ENCODE measurements at regions not wholly inside any gene's neighbourhood (a gene's known extent, or its start where the extent isn't known, plus 50 kb on each side); places are given as distances from the start of the nearest gene placed in this dataset.

- H3K4me2 ChIP-seq (ENCODE audit: control insufficient read depth, extremely low read depth, insufficient read depth, low read depth, low read length), result no peak overlapping the region
- no peak overlapping the region for H3K27ac ChIP-seq (ENCODE audit: control insufficient read depth, insufficient read depth, low read length)
- H3K9me1 ChIP-seq (ENCODE audit: control insufficient read depth, extremely low read depth, insufficient read depth, low read length), result no peaks in the 10 kb centered on the region
- FAIRE-seq, result no peak
- DNase-seq (ENCODE audit: low read depth, low spot score), result no peak
- H3K36me3 ChIP-seq (ENCODE audit: control insufficient read depth in 2 of 2, extremely low read depth in 1 of 2, insufficient read depth in 2 of 2, low read length in 2 of 2), result no peaks in the 10 kb centered on the region
- dilution Hi-C loops (cut with MboI; ENCODE audit: extremely low pct_ligation_motif_present, low sequenced_read_pairs), result no loop called here
- no peak overlapping the region for H3K9ac ChIP-seq (ENCODE audit: control insufficient read depth, extremely low read depth, insufficient read depth, low read length)
- H2AFZ ChIP-seq (ENCODE audit: control insufficient read depth, low read length), result no peak overlapping the region
- no peak overlapping the region for H3K4me3 ChIP-seq (ENCODE audit: control insufficient read depth in 2 of 3, extremely low read depth in 1 of 3, insufficient read depth in 2 of 3, low read depth in 1 of 3, low read length in 3 of 3)
- no peaks in the 10 kb centered on the region for H4K20me1 ChIP-seq (ENCODE audit: control insufficient read depth, extremely low read depth, insufficient read depth, low read length)
- H3K79me2 ChIP-seq (ENCODE audit: control insufficient read depth, insufficient read depth, low read length), result no peaks in the 10 kb centered on the region
- H3K4me1 ChIP-seq (ENCODE audit: control insufficient read depth, extremely low read depth, insufficient read depth, low read length), result no peaks in the 10 kb centered on the region
- H3K27me3 ChIP-seq (ENCODE audit: control insufficient read depth, extremely low read depth, insufficient read depth, low read length), result no peaks in the 10 kb centered on the region
- no peak for TF ChIP-seq CTCF (optimal IDR thresholded peaks at IDR 0.05 in 1 of 3, IDR thresholded peaks at IDR 0.05 in 1 of 3, conservative IDR thresholded peaks at IDR 0.05 in 1 of 3; ENCODE audit: extremely low read depth in 1 of 3, insufficient read depth in 2 of 3, low read length in 3 of 3)
- no peak for TF ChIP-seq EZH2 (IDR thresholded peaks at IDR 0.05; ENCODE audit: low read length)
- no peaks in the 10 kb centered on the region for H3K9me3 ChIP-seq (ENCODE audit: control insufficient read depth, low read depth, low read length)
These were observed 288.3 kb upstream of the GALNTL6 start for GRCh38 chr4:171524903-171525302.

DNA sequence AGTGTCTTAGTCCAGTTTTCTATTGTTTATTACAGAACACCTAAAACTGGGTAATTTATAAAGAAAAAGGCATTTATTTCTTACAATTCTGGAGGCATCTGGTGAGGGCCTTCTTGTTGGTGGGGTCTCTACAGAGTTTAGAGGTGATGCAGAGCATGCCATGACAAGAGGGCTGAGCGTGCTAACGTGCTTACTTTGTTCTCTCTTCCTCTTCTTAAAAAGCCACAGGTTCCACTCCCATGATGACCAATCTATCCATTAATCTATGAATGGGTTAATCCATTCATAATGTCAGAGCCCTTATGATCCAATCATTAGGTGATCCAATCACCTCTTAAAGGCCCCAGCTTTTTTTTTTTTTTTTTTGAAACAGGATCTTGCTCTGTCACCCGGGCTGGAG is 291.5 kb upstream of the GALNTL6 start:
- no peak overlapping the region for H3K27ac ChIP-seq (ENCODE audit: control insufficient read depth, insufficient read depth, low read length)
- H3K79me2 ChIP-seq (ENCODE audit: control insufficient read depth, insufficient read depth, low read length), result no peaks in the 10 kb centered on the region
- TF ChIP-seq CTCF (optimal IDR thresholded peaks at IDR 0.05 in 1 of 3, IDR thresholded peaks at IDR 0.05 in 1 of 3, conservative IDR thresholded peaks at IDR 0.05 in 1 of 3; ENCODE audit: extremely low read depth in 1 of 3, insufficient read depth in 2 of 3, low read length in 3 of 3) (no peak), EZH2 (IDR thresholded peaks at IDR 0.05; ENCODE audit: low read length) (no peak)
- dilution Hi-C loops (cut with MboI; ENCODE audit: extremely low pct_ligation_motif_present, low sequenced_read_pairs), result no loop called here
- H3K9ac ChIP-seq (ENCODE audit: control insufficient read depth, extremely low read depth, insufficient read depth, low read length), result no peak overlapping the region
- no peaks in the 10 kb centered on the region for H3K4me1 ChIP-seq (ENCODE audit: control insufficient read depth, extremely low read depth, insufficient read depth, low read length)
- H3K9me1 ChIP-seq (ENCODE audit: control insufficient read depth, extremely low read depth, insufficient read depth, low read length), result no peaks in the 10 kb centered on the region
- no peak overlapping the region for H3K4me2 ChIP-seq (ENCODE audit: control insufficient read depth, extremely low read depth, insufficient read depth, low read depth, low read length)
- no peak overlapping the region for H3K4me3 ChIP-seq (ENCODE audit: control insufficient read depth in 2 of 3, extremely low read depth in 1 of 3, insufficient read depth in 2 of 3, low read depth in 1 of 3, low read length in 3 of 3)
- H3K36me3 ChIP-seq (ENCODE audit: control insufficient read depth in 2 of 2, extremely low read depth in 1 of 2, insufficient read depth in 2 of 2, low read length in 2 of 2), result no peaks in the 10 kb centered on the region
- no peak for DNase-seq (ENCODE audit: low read depth, low spot score)
- peaks cover 1% of the 10 kb centered on the region for H3K9me3 ChIP-seq (ENCODE audit: control insufficient read depth, low read depth, low read length)
- no peak for FAIRE-seq
- no peaks in the 10 kb centered on the region for H4K20me1 ChIP-seq (ENCODE audit: control insufficient read depth, extremely low read depth, insufficient read depth, low read length)
- no peak overlapping the region for H2AFZ ChIP-seq (ENCODE audit: control insufficient read depth, low read length)
- H3K27me3 ChIP-seq (ENCODE audit: control insufficient read depth, extremely low read depth, insufficient read depth, low read length), result no peaks in the 10 kb centered on the region
